ENCODE measurements at regions not wholly inside any gene's neighbourhood (a gene's known extent, or its start where the extent isn't known, plus 50 kb on each side); places are given as distances from the start of the nearest gene placed in this dataset.
A peak's percentile ranks its signal among the peaks of the same experiment; 100 is the strongest.

DNA sequence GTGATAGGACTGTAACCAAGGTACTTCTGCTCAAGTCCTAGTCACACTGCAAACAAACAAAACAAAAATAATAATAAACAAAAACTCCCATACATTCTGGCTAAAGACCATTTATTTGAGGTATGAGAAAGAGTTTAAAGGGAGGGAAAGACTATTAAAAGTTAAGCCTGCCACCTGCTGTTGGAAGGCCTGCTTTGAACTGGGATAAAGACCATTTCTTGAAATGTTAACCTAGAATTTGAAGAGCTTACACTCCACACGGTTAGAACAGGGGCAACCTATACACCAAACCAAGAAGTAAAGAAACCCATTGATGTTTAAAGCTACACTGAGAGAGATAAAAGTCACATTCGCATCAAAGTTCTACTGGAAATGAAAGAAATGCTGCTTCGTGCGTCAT is 548.7 kb upstream of the DIPK2B start:
- TF ChIP-seq, protein P1, sequence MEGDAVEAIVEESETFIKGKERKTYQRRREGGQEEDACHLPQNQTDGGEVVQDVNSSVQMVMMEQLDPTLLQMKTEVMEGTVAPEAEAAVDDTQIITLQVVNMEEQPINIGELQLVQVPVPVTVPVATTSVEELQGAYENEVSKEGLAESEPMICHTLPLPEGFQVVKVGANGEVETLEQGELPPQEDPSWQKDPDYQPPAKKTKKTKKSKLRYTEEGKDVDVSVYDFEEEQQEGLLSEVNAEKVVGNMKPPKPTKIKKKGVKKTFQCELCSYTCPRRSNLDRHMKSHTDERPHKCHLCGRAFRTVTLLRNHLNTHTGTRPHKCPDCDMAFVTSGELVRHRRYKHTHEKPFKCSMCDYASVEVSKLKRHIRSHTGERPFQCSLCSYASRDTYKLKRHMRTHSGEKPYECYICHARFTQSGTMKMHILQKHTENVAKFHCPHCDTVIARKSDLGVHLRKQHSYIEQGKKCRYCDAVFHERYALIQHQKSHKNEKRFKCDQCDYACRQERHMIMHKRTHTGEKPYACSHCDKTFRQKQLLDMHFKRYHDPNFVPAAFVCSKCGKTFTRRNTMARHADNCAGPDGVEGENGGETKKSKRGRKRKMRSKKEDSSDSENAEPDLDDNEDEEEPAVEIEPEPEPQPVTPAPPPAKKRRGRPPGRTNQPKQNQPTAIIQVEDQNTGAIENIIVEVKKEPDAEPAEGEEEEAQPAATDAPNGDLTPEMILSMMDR (IDR thresholded peaks at IDR 0.05): peak; percentile 33; the same call in 1 of the 2 replicates
- TF ChIP-seq SIN3A (IDR thresholded peaks at IDR 0.05; ENCODE audit: borderline replicate concordance, insufficient read depth, low read depth, low read length) (no peak), POLR2AphosphoS5 (IDR thresholded peaks at IDR 0.05; ENCODE audit: low read depth, low read length) (no peak), TCF7L2 (IDR thresholded peaks at IDR 0.05; ENCODE audit: low read depth, low read length) (no peak)
- TF ChIP-seq, protein P2, sequence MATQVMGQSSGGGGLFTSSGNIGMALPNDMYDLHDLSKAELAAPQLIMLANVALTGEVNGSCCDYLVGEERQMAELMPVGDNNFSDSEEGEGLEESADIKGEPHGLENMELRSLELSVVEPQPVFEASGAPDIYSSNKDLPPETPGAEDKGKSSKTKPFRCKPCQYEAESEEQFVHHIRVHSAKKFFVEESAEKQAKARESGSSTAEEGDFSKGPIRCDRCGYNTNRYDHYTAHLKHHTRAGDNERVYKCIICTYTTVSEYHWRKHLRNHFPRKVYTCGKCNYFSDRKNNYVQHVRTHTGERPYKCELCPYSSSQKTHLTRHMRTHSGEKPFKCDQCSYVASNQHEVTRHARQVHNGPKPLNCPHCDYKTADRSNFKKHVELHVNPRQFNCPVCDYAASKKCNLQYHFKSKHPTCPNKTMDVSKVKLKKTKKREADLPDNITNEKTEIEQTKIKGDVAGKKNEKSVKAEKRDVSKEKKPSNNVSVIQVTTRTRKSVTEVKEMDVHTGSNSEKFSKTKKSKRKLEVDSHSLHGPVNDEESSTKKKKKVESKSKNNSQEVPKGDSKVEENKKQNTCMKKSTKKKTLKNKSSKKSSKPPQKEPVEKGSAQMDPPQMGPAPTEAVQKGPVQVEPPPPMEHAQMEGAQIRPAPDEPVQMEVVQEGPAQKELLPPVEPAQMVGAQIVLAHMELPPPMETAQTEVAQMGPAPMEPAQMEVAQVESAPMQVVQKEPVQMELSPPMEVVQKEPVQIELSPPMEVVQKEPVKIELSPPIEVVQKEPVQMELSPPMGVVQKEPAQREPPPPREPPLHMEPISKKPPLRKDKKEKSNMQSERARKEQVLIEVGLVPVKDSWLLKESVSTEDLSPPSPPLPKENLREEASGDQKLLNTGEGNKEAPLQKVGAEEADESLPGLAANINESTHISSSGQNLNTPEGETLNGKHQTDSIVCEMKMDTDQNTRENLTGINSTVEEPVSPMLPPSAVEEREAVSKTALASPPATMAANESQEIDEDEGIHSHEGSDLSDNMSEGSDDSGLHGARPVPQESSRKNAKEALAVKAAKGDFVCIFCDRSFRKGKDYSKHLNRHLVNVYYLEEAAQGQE (IDR thresholded peaks at IDR 0.05; ENCODE audit: insufficient read depth in 1 of 2, low read depth in 2 of 2, low read length in 1 of 2): no peak

Data from Panc1 (cell line).